ENCODE measurements at regions not wholly inside any gene's neighbourhood (a gene's known extent, or its start where the extent isn't known, plus 50 kb on each side); places are given as distances from the start of the nearest gene placed in this dataset.

GRCh38 chr2:166814335-166814734, 73.9 kb upstream of the XIRP2 start:
- TF ChIP-seq CTCF (conservative IDR thresholded peaks at IDR 0.05; ENCODE audit: low read length) (no peak), EZH2phosphoT487 (IDR thresholded peaks at IDR 0.05; ENCODE audit: borderline replicate concordance, low read depth, low read length) (no peak)
